GM19468 (cell line): ENCODE measurements at regions not wholly inside any gene's neighbourhood (a gene's known extent, or its start where the extent isn't known, plus 50 kb on each side); places are given as distances from the start of the nearest gene placed in this dataset.

ENCODE experiments used
- ATAC-seq: cut with Tn5 transposase; IDR thresholded peaks from one replicate; pipeline ENCODE4 v1.9.1; 2021; ENCODE audit warnings: mild to moderate bottlenecking, moderate library complexity, moderate number of reproducible peaks; ENCODE audit not compliant: unreplicated experiment; ENCODE audit errors: extremely low read depth

DNA sequence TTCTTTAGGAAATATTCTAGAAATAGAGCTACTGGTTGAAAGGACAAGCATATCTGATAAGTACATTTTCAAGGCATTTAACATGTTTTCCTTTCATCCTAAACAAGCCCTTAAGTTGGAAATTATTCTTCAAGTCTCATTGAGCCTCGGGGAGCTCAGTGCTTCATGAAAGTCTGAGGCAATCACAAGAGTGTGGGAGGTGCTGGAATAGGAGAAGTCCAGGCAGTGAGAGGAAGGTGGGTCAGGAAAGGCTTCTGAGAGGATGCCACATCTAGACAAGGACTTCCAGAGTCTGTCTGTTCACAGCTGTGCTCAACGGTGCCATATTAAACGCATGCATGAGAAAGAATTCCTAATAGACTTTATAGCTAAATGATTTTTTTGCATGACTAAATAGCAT lies 69.8 kb downstream of the CD83 start:
- no peak for ATAC-seq

DNA sequence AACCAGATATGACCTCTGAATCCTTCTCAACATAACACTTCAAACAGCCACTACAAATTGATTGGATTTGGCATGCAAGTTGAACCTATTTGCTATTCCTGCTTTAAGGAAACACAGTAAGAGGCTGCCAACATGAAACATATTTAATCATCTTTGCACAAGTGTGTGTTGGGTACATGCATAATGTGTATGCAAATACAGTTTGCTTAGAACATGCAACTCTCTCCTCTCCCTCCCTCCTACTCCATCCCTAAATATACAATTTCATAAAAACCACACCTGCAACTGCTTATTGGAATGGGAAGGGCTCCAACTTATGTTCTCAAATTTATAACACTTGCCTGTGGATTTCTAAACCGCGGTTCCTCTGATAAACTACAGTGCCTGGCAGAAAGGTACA lies 71.5 kb downstream of the CD83 start:
- no peak for ATAC-seq

DNA sequence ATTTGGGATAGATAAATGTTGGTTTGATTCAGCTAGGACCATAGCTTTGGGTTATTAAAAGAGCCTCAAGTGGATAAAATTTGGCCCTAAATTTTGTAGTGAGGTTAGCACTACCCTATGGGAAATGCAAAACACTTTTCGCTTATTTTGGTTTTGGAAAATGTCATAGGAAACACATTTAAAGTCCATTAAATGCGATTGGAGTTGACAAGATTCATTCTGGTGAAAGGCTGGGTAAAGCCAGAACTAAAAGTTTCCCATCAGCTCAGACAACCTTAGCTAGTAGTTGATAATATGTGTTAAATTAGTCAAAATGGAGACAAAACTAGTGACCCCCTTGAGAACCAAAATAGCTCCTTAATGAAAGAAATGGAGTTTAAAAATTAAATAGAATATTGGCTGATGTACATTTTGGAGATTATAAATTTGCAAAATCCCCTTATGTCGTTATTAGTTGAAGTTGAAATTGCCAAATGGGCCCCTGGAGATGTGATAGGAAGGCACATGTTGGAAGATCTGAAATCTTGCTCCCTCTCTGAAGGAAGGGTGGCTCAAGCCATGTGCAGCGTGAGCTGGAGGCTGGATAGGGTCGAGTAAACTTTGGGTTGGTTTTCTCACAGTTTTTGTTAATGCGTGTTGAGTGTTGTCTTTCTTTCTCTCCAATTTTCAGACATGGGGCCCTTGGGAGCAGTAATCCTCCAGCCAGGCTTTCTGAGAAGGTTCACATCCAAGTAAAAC lies 72.8 kb downstream of the CD83 start:
- ATAC-seq, result no peak

DNA sequence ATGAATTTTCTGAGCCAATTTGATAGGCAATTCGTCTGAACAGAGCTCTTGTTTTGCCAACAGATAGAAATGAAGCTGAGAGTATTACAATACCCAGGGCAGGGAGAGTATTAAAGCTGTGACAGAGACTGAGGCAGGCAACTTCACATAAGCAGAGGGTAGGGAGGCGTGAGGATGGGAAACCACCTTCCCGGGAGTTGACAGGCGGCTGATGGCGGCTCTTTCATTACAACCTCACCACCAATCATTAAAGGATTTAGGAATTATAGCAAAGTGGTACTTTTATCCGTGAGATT lies 73.3 kb downstream of the CD83 start:
- no peak for ATAC-seq

DNA sequence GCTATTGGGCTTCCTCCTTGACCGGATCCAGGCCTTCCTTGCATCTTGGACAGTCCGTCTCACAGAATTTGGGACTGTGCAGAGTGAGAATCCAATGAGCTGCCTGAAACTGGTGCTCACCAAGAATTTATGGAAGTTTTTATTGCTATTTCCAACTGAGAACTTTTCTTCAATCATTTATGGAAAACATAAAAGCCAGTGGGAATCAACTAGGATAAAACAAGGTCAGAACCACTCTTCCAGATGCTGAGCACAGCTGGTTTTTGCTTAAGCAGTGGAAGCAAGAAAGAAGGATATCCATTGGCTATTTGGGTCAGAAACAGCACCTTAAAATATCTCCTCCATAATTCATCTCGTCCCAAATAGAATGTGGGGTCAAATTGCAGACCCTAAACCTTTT lies 74.2 kb downstream of the CD83 start:
- no peak for ATAC-seq

DNA sequence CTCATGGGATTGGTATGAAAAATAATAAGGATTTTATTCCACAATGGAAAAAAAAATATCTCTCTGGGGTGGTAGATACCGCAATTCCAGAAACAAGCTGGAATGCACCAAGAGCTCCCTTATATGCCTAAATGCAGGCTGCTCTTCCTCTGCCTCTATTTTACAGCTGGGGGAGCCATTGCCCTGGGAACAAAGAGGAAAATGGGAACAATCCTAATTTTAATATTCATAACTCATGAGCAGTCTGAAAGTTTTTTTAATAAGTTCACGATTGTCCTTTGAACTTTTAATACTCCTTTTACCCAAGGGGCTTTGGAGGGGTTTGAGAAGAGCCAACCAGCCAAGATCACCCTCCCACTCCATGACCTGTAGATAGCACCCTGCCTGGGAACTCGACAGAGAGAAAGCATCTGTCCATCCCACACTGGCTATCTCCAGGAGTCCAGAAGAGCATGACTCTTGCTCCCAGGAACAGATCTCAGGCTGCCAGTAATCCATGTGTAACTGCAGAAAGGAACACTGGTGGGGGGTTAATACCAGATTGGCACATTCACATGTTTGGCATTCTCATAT lies 74.7 kb downstream of the CD83 start:
- no peak for ATAC-seq

DNA sequence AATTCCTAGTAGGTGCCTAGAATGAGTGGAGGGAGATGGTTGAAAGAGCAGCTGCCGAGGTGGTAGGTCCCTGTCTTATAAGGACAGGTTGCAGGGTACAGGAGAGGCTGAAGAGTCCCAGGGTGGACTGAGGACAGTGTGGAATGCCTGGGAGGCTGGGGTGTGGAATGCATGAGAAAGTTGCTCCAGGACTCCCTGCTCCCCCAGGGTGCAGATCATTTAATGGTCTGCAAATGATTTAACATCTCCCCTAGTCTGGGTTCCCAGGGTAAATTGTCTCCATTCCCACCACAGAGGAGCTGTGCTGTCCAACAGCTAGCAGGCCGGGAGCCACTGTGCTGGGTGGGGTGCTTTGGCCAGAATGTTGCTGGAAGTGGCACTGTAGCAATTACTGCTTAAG lies 76.0 kb downstream of the CD83 start:
- no peak for ATAC-seq

DNA sequence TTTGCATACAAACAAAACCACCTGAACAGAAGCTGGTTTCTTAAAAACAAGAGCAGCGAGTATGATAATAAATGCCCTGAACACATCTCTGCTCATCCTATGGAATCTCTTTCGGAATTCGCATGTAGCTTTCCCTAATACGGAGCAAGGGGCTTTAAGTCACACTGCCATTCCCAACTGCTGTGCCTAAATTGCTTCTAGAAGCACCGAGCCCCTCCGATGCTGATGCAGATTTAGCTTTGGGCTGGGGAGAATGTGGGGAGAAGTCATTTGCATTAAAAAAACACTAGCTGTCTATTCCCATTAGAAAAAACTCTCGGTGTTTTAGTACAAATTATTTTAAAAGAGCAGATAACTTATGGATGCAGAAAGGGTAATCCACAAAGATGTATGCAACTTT lies 76.9 kb downstream of the CD83 start:
- no peak for ATAC-seq

- ATAC-seq, result no peak
Observed at GRCh38 chr6:14194976-14195375, 77.4 kb downstream of the CD83 start.

DNA sequence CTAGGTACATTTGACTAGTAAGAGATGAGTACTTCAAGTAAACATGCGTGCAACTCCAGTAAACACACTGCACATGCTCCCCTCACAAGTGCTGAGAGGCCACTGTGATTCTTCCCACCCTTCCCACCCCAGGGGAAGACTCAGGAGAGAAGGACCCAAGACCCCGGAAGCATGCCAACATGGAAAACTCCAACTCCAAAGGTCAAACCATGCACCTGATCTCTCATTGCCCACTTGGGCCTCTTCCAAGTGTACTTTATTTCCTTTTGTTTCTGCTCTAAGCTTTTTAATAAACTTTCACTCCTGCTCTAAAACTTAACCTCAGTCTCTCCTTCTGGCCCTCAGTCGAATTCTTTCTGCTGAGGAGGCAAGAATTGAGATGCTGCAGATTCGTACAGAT lies 78.5 kb downstream of the CD83 start:
- no peak for ATAC-seq

DNA sequence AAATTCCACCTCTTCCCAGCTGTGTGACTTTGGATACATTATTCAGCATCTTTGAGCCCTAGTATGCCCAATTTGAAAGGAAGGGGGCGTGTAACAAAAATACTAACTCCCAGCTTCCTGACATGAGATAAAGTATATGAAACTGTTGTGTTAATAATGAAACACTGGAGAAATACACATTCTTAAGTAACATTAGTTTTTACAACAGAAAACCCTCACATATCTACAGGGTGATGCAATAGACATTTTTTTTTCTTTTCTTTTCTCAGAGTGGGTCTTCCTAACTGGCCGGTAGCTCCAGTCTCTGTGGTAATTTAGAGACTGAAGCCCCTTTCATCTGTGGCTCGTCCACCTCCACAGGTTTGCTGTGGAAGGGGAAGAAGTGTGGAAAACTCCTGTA lies 79.5 kb downstream of the CD83 start:
- ATAC-seq, result no peak

DNA sequence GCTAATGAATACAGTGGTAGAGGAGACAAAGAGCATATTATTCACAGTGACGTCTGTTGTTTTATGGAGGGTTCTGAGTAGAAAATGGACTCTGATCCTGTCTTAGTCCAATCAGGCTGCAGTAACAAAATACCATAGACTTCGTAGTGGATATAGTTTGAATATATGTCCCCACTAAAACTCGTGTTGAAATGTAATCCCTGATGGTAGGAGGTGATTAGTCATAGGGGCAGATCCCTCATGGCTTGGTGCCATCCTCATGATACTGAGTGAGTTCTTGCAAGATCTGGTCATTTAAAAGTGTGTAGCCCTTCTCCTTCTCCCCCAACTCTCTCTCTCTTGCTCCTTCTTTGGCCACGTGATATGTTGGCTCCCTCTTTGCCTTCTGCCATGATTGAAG lies 82.5 kb downstream of the CD83 start:
- ATAC-seq, result no peak

- ATAC-seq, result no peak
Observed at GRCh38 chr6:14202947-14203346, 85.4 kb downstream of the CD83 start.

DNA sequence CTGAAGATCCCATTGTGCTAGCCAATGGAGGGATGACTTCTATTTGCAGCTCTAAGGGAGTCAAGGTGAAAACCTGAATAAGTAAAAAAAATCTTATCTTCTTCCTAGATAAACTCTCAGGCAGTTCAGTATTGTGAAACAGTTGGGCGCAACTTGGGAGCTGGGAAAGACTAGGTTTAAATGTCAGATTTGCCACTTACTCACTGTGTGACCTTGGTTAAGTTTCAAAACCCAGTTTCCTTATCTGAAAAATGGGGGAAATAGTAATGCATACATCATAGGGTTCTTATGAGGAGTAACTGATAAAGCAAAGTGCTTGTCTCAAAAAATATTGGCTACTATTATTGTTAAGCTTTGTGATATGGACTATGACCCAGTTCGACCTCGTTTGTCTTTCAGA lies 88.8 kb downstream of the CD83 start:
- ATAC-seq, result no peak

DNA sequence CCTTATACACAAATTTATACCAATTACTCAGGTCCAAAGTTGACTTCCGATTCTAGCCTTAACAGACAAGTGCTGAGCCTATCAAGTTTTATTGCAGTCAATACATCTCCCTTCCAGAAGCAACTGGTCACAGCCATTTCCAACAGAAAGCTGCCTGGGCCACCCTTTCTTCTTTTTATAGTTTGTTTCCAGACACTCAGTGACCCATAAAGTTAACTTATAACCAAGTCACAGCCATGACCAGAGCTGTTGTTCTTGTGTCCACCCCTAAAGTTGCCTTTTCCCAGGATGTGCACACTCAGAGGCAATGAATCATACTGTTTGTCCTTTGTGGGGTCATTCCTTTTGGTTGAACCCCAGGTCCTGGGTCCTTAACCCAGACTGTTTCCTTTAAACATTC lies 89.9 kb downstream of the CD83 start:
- ATAC-seq, result no peak

DNA sequence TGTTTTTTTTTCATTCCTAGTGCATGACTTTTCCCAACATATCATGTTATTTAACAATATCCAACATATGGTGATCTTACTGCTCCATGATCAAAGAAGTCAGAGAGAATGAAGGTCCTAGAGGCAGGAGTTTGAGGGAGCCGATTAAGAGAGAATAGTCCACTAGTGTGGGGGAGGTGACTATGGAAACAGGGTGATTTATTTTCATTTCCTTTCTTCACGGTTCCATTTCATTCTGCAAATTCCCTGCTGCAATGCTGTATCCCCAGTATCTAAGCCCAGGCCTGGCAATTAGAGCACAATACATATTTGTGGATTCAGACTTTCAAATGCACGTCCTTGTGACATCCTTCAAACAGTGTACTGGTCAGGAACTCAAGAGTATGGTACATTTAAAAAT lies 91.4 kb downstream of the CD83 start:
- ATAC-seq, result no peak

- ATAC-seq, result no peak
Observed at GRCh38 chr6:14210077-14210476, 92.5 kb downstream of the CD83 start.

GRCh38 chr6:14210663-14211561 lies 93.3 kb downstream of the CD83 start:
- ATAC-seq, result peak; percentile 84

- ATAC-seq, result no peak
Observed at GRCh38 chr6:14211562-14211942, 94.0 kb downstream of the CD83 start.

GRCh38 chr6:14212020-14212419 lies 94.4 kb downstream of the CD83 start:
- no peak for ATAC-seq

DNA sequence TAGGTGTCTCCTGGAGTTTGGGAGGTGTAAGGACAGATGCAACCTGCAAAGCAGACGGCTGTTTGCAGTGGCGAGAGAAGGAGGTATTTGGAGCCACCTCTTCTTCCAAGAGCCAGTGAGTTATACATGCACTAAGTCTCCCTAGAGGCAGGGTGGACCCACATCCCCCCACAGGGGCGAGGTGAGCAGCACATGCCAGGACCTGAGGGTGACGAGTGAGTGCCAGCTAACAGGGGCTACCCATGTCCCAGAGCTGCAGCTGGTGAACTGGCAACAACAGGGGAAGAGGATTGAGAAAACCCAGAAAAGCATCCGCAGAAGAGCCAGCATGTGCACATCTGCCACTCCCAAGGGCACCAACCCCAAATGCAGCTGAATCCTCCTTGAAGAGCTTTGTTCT lies 95.1 kb downstream of the CD83 start:
- no peak for ATAC-seq
